Duodenal mucosa (tissue), 2 donors: ENCODE measurements at regions not wholly inside any gene's neighbourhood (a gene's known extent, or its start where the extent isn't known, plus 50 kb on each side); places are given as distances from the start of the nearest gene placed in this dataset.
"Not testable (repeated sequence)": the region's sequence is repeated elsewhere in the genome, so short reads cannot be mapped to it uniquely, and the experiment has no call there.

Experiments
- H3K27ac ChIP-seq: one replicate; pipeline ENCODE4 v1.7.0; 2013; ENCODE audit warnings: low read depth, low read length
- H3K27me3 ChIP-seq, 2 donors: one replicate each; pipeline ENCODE4 v1.7.0; 2013; ENCODE audit warnings: low read length in 2 of 2, control low read depth in 1 of 2; ENCODE audit not compliant: insufficient read depth in 2 of 2, control insufficient read depth in 1 of 2
- H3K36me3 ChIP-seq, 2 donors: one replicate each; pipeline ENCODE4 v1.7.0; 2013; ENCODE audit warnings: low read length in 2 of 2, control low read depth in 1 of 2; ENCODE audit not compliant: insufficient read depth in 2 of 2, control insufficient read depth in 1 of 2
- H3K4me1 ChIP-seq, 2 donors: one replicate each; pipeline ENCODE4 v1.7.0; 2013; ENCODE audit warnings: low read length in 2 of 2, control low read depth in 1 of 2; ENCODE audit not compliant: insufficient read depth in 2 of 2, control insufficient read depth in 1 of 2
- H3K4me3 ChIP-seq, 2 donors: one replicate each; pipeline ENCODE4 v1.7.0; 2013; ENCODE audit warnings: low read length in 2 of 2, low read depth in 1 of 2
- H3K9ac ChIP-seq, 2 donors: one replicate each; pipeline ENCODE4 v1.7.0; 2013; ENCODE audit warnings: low read length in 2 of 2, low read depth in 1 of 2
- H3K9me3 ChIP-seq, 2 donors: one replicate each; pipeline ENCODE4 v1.7.0; 2013; ENCODE audit warnings: low read length in 2 of 2, control low read depth in 1 of 2; ENCODE audit not compliant: control insufficient read depth in 1 of 2

DNA sequence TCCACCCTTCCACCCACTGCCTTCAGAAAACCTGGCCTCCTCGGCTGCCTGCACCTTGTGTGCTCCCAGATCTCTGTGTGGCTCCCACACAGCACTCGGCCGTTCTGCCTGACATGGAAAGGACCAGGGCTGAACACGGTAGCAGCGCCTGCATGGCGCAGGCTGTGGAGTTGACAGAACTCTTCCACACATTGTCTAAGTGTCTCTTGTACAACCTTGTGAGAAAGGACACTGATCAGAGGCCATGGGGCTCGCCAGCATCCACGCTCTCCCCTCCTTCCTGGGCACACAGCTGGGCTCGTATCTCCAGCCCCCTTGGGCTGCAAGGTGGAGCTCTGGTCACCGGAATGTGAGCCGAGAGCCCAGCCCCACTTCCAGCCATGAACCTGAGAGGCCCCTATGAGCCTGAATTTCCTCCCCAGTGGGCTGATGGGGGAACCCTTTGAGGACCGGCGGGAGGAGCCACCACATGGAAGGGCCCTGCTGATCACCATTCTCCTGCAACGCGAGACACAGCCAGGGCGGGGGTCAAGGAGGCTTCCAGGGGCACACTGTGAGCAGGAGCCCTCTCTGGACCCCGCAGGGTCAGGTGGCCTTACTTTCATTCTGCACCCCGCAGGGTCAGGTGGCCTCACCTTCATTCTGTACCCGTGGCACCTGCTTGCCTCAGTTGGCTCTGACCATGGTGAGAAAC is 314.2 kb upstream of the MYT1L start:
- Histone ChIP-seq H3K27me3 (no peaks in the 10 kb centered on the region), H3K9me3 (no peaks in the 10 kb centered on the region), H3K4me1 (peaks cover 5 to 8% of the 10 kb centered on the region in 2 donors)

DNA sequence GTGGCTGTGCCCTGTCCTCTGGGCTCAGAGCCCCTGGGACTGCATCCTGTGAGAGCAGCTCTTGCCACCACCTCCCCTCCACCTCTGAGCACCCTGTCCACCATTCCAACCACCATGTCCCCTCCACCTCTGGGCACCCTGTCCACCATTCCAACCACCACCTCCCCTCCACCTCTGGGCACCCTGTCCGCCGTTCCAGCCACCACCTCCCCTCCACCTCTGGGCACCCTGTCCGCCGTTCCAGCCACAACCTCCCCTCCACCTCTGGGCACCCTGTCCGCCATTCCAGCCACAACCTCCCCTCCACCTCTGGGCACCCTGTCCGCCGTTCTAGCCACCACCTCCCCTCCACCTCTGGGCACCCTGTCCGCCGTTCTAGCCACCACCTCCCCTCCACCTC is 313.7 kb upstream of the MYT1L start:
- H3K9me3 ChIP-seq, H3K4me3 ChIP-seq, H3K27ac ChIP-seq, H3K36me3 ChIP-seq, H3K4me1 ChIP-seq, H3K27me3 ChIP-seq, H3K9ac ChIP-seq: not testable (repeated sequence)

More for the DNA sequence above, 314.2 kb upstream of the MYT1L start:
- Histone ChIP-seq H3K4me3 (no peak overlapping the region), H3K9ac (no peak overlapping the region), H3K36me3 (no peaks in the 10 kb centered on the region), H3K27ac (no peak overlapping the region)

DNA sequence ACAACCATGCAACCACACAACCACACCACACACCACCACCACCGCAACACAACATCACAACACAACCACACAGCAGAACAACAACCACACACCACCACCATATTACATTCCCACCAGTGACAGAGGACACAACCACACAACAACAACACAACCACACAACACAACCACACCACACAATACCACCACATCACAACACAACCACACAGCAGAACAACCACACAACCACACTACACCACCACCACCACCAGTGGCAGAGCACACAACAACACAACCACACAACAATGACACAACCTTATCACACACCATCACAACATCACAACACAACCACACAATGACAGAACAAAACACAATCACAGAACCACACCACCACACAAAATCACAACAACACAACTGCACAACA is 313.0 kb upstream of the MYT1L start:
- no peak overlapping the region for H3K9ac ChIP-seq
- H3K4me1 ChIP-seq, result peaks cover 5 to 8% of the 10 kb centered on the region in 2 donors
- H3K36me3 ChIP-seq, result no peaks in the 10 kb centered on the region
- no peak overlapping the region for H3K27ac ChIP-seq
- H3K9me3 ChIP-seq, result no peaks in the 10 kb centered on the region
- H3K27me3 ChIP-seq, result no peaks in the 10 kb centered on the region
- H3K4me3 ChIP-seq, result no peak overlapping the region

DNA sequence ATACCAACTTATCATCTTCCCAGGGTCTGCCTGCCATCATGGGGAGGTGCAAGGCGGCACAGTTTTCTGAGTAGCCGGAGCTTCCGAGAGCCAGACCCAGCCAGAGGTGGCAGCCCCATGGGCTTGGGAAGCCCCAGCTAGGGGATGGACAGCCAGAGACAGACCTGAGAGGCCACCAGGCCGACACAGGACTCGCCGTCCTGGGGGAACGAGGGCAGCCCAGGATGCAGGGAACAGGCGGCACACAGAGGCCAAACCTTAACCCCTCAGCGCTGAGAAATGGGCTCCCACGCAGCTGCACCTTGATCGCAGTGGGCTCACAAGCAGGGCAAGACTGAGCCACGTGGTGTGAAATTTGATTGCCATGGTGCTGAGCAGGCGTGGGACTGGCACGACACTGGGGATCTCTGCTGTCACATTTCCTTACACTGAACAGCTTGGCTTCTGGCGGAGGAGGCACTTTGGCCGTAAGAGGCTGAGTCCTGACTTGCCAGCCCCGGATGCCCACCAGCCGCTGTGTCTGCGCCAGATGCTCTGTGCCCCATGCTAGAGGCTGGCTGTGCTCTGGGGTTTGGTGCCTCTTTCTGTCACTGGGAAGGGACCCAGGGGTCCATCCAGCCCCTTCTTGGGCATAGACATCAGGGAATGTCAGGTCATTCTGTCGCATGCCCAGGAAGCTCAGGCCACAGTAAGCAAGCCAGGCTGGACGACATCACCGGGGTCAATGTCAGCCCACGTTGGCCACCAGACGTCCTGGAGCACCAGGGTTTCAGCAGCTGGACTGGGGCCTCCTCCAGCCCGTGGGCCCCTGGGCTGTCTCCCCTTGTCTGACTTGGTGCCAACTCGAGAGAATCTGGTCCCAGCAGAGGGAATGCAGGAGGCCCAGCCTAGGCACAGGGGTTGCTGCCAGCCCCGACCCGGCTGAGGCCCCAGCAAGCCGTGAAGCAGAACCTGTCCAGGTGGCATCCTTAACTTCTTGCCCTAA is 312.1 kb upstream of the MYT1L start:
- Histone ChIP-seq H3K4me1 (peaks cover 5 to 8% of the 10 kb centered on the region in 2 donors), H3K9me3 (no peaks in the 10 kb centered on the region), H3K36me3 (no peaks in the 10 kb centered on the region), H3K9ac (no peak overlapping the region), H3K27me3 (no peaks in the 10 kb centered on the region), H3K27ac (no peak overlapping the region), H3K4me3 (no peak overlapping the region)

DNA sequence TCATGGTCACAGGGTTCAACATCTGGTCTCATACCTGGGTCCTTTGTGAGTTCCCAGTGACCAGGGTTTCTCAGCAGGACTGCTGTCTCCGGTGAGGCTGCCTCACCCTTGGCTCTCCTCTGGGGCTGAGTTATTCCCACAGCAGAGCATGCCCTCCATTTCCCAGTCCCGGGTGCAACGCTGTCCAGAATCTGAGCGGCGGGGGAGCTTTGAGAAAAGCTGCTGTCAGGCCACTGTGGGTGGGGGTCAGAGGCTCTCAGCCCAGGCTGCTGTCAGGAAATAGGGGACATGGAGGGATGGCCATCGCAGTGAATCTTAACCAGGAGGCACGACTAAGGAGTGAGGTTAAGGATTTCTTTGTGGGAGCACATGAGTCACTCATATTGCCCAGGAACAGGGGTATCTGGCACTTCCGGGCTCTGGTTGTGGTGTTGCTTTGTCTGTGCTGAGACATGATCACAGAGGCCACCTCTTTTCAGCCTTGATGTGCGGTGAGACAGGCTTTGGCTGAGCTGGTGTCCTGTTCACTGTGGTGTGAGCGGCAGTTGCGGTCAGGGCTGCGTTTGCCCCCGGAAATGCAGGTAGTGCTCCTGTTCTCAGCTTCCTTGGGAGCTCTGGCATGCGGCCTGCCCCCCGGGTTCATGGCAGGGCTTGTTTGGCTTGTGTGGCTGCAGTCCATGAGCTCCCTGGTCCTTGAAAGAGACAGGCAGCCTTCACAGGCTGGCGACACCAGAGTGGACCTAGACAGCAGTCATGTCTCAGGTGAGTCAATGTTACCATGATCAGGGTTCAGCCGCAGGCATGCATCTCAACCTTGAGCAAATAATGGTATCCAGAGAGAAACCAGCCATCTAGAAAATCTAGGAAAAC is 310.7 kb upstream of the MYT1L start:
- H3K9ac ChIP-seq, result no peak overlapping the region
- H3K4me3 ChIP-seq, result no peak overlapping the region
- H3K27ac ChIP-seq, result no peak overlapping the region
- H3K4me1 ChIP-seq, result peaks cover 5 to 6% of the 10 kb centered on the region in 2 donors
- H3K27me3 ChIP-seq, result no peaks in the 10 kb centered on the region
- no peaks in the 10 kb centered on the region for H3K9me3 ChIP-seq
- H3K36me3 ChIP-seq, result no peaks in the 10 kb centered on the region

DNA sequence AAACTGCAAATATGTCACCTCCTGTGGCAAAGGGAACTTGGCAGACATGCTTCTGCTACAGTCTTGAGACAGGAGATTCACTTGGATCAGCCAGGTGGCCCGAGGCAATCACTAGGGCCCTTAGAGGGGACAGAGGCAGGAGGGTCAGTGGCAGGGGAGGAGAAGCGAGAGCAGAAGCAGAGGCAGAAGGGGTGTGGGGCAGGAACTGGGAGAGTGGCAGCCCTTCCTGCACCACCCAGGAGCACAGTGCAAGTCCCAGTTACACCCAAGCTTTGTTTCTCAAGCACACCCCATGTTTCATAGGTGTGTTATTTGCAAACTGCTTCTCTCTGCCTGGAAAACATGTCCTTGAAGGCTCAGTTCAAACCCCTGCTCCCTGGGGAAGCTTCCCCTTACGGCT is 309.7 kb upstream of the MYT1L start:
- Histone ChIP-seq H3K27me3 (no peaks in the 10 kb centered on the region), H3K9me3 (no peaks in the 10 kb centered on the region), H3K4me1 (peaks cover 0 to 4% of the 10 kb centered on the region in 2 donors), H3K9ac (no peak overlapping the region), H3K36me3 (no peaks in the 10 kb centered on the region), H3K27ac (no peak overlapping the region), H3K4me3 (no peak overlapping the region)

DNA sequence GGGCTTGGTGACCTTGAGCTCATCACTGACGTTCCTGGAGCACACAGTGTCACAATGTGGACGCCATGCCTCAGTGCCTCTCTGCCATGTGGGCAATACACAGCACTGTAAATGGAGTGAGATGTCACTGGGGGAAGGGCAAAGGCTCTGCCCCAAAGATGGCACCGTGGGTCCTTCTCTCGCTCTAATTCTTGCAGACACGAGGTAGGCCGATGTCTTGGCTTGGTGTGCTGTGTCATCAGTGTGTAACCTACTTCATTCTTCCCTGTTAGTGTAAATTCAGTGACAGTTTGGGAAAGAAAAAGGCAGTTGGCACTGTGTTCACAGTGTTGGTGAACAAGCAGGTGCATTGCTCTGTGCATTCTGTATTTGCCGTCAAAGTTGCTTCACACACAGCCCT is 309.3 kb upstream of the MYT1L start:
- H3K4me3 ChIP-seq, result no peak overlapping the region
- no peaks in the 10 kb centered on the region for H3K36me3 ChIP-seq
- H3K9me3 ChIP-seq, result no peaks in the 10 kb centered on the region
- no peaks in the 10 kb centered on the region for H3K27me3 ChIP-seq
- no peak overlapping the region for H3K27ac ChIP-seq
- peaks cover 0 to 4% of the 10 kb centered on the region in 2 donors for H3K4me1 ChIP-seq
- H3K9ac ChIP-seq, result no peak overlapping the region

DNA sequence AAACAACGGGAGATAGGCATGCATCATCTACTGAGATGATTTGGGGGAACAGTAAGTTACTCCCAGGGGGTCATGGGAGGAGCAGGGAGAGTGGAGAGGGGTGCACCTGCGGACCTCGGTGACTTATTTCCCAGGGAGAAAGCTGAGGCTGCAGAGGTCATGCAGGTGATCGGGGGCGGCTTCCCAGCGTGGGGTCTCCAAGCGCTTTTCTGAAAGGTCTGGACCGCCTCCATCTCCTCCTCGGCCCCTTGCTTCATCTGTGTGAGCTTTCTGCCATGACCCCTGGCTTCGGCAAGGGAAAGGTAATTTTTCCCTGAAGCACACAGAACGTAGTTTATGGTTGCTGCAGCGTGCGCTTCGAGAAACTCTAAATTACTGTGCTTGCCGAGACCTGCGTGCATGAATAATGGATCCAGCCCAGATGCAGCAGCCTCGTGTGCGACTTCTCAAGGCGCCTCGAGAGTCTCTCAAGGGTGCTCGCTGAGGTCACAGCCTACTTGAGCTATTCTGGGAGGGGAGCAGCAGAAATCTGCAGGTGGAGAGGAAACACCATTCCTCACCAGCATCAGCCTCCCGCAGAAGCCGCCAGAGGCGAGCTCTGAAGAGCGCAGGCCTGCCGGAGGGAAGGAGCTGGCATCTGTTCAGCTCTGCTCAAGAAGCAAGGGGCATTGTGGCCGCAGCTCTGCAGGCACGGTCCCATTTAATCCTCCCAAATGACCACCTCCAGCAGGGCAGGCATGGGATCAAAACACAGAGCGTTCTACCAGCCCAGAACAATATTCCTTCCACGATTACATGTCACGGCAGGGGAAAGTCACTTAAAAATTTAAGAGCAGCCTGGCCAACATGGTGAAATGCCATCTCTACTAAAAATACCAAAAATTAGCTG is 308.4 kb upstream of the MYT1L start:
- Histone ChIP-seq H3K36me3 (no peaks in the 10 kb centered on the region), H3K4me1 (peaks cover 0 to 4% of the 10 kb centered on the region in 2 donors), H3K27me3 (no peaks in the 10 kb centered on the region), H3K9ac (no peak overlapping the region), H3K27ac (no peak overlapping the region), H3K4me3 (no peak overlapping the region), H3K9me3 (no peaks in the 10 kb centered on the region)

DNA sequence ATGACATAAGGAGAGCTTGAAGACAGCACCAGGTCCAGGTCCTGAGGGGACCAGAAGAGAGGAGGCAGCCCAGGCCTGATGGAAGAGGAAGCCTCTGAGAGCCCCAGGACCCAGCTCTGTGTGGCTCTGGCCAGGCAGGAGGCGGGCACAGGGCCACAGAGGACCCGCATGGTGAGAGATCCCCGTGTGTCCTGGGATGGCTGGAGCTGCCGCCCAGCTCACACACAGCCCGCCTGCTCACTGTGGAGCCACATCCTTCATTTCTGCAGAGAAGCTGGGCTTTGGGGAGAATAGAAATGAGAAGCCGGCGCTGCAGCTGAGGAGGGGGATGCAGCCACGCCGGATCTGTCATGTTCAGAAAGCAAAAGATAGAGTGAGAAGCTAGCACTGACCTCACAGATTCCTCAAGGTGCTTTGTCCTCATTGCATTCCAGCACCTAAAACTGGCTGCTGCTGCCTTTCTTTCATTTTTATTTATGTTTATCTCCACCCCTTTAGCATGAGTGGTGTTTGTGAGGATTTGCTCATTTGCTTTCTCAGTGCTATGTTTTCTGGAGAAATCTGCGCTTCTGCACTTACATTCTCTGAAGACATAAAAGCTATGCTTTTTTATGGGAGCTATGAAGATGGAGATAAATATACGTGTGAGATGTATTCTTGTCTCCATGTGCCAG is 307.6 kb upstream of the MYT1L start:
- Histone ChIP-seq H3K4me1 (peaks cover 0 to 4% of the 10 kb centered on the region in 2 donors), H3K9me3 (no peaks in the 10 kb centered on the region), H3K27me3 (no peaks in the 10 kb centered on the region), H3K9ac (no peak overlapping the region), H3K36me3 (no peaks in the 10 kb centered on the region), H3K4me3 (no peak overlapping the region), H3K27ac (no peak overlapping the region)
